GM12878 (cell line): ENCODE measurements at regions not wholly inside any gene's neighbourhood (a gene's known extent, or its start where the extent isn't known, plus 50 kb on each side); places are given as distances from the start of the nearest gene placed in this dataset.

Experiments used
- ATAC-seq: fragments of 200-7000 bp; cut with Tn5 transposase; 3 replicates; pipeline ENCODE4 v1.9.1; 2020; ENCODE audit warnings: mild to moderate bottlenecking, moderate library complexity
- BruUV-seq: library from RNA; stranded (reverse); fragments of 400-500 nt; replicated peaks from 2 replicates; lab custom pipeline; 2021; lab: Mats Ljungman, UMichigan
- CTCF ChIA-PET: fragments of 300-600 bp; sonication (Branson Sonifier 250); formaldehyde crosslinking; extraction: SDS; loops from one replicate; lab custom pipeline; 2021; ENCODE audit warnings: inconsistent platforms; lab: Yijun Ruan, JAX
- POLR2A ChIA-PET: fragments of 350-600 bp; formaldehyde crosslinking; extraction: SDS; loops from one replicate; lab custom pipeline; 2021; ENCODE audit warnings: inconsistent platforms; lab: Charles Lee
- RAD21 ChIA-PET: fragments of 300-600 bp; sonication (Branson Sonifier 250); formaldehyde crosslinking; loops from one replicate; lab custom pipeline; 2023; ENCODE audit warnings: antibody characterized with exemption; ENCODE audit not compliant: unreplicated experiment; lab: Charles Lee
- SMC1A ChIA-PET: fragments of 300-600 bp; sonication (Branson Sonifier 250); formaldehyde crosslinking; loops from one replicate; lab custom pipeline; 2023; ENCODE audit not compliant: unreplicated experiment, uncharacterized antibody; lab: Charles Lee
- DNase-seq: peaks from one replicate; pipeline ENCODE4 v3.0.0-alpha.2; 2011; ENCODE audit warnings: low read depth, low spot score
- FAIRE-seq: peaks from 3 replicates; lab custom pipeline; 2011; peaks lifted over from hg19 to GRCh38; lab: Jason Lieb, UNC
- H2AFZ ChIP-seq: 2 replicates; pipeline ENCODE4 v1.6.0; 2011; ENCODE audit warnings: low read depth, low read length, control low read depth; ENCODE audit not compliant: control insufficient read depth
- H3K27ac ChIP-seq: 2 replicates; pipeline ENCODE4 v1.5.1; 2011; ENCODE audit warnings: control low read depth; ENCODE audit not compliant: control insufficient read depth, insufficient read depth
- H3K27me3 ChIP-seq, 2 experiments: replicated peaks in 1 of 2; 2 replicates each; pipeline versions ENCODE4 v1.6.0 to v1.6.1; 2011; ENCODE audit warnings: low read length in 1 of 2; ENCODE audit not compliant: control insufficient read depth in 2 of 2, insufficient read depth in 2 of 2
- H3K36me3 ChIP-seq, 2 experiments: 2 replicates each; pipeline ENCODE4 v1.5.1; 2011; ENCODE audit warnings: low read length in 1 of 2; ENCODE audit not compliant: control insufficient read depth in 2 of 2, insufficient read depth in 2 of 2
- H3K4me1 ChIP-seq: 2 replicates; pipeline ENCODE4 v1.6.1; 2011; ENCODE audit warnings: mild to moderate bottlenecking, low read length, moderate library complexity, mixed read lengths; ENCODE audit not compliant: control insufficient read depth, insufficient read depth
- H3K4me2 ChIP-seq: 2 replicates; pipeline ENCODE4 v1.6.0; 2011; ENCODE audit warnings: control low read depth; ENCODE audit not compliant: control insufficient read depth, insufficient read depth
- H3K4me3 ChIP-seq: fragments of 200-600 bp; sonication (generic); 2 replicates; pipeline ENCODE4 v1.5.1; 2016
- H3K79me2 ChIP-seq: 2 replicates; pipeline ENCODE4 v1.6.0; 2011; ENCODE audit warnings: low read length; ENCODE audit not compliant: control insufficient read depth, insufficient read depth
- H3K9ac ChIP-seq: 2 replicates; pipeline ENCODE4 v1.8.0; 2011; ENCODE audit warnings: low read length, control low read depth, mixed read lengths; ENCODE audit not compliant: control insufficient read depth, insufficient read depth
- H3K9me3 ChIP-seq: replicated peaks from 3 replicates; pipeline ENCODE4 v1.5.1; 2011; ENCODE audit warnings: mild to moderate bottlenecking, low read length; ENCODE audit not compliant: control insufficient read depth, insufficient read depth
- H4K20me1 ChIP-seq: 2 replicates; pipeline ENCODE4 v1.6.0; 2011; ENCODE audit not compliant: control insufficient read depth, insufficient read depth
- CREB1 ChIP-seq: IDR thresholded peaks from 2 replicates; pipeline ENCODE4 v1.6.1; 2012; ENCODE audit warnings: low read depth, mild to moderate bottlenecking, inconsistent platforms
- FOXK2 ChIP-seq: fragments of 450-650 bp; IDR thresholded peaks from 2 replicates; pipeline ENCODE4 v1.6.1; 2017; ENCODE audit warnings: mild to moderate bottlenecking, moderate library complexity
- GATAD2B ChIP-seq: fragments of 450-650 bp; conservative IDR thresholded peaks from 2 replicates; pipeline ENCODE4 v1.6.1; 2017; ENCODE audit warnings: low read depth, mild to moderate bottlenecking, moderate library complexity
- ZBED1 ChIP-seq: IDR thresholded peaks from 2 replicates; pipeline ENCODE4 v1.6.1; 2016; ENCODE audit warnings: borderline replicate concordance
- whole genome bisulfite sequencing: methylation state at CpG from one replicate; pipeline ENCODE4 v1.1.6; 2016; ENCODE audit warnings: low lambda C conversion rate; ENCODE audit not compliant: insufficient replicate concordance, insufficient coverage; ENCODE audit errors: missing lambda C conversion rate; 5-methylcytosine and 5-hydroxymethylcytosine counted together
- in situ Hi-C: fragments of 300-500 bp; cut with MboI; formaldehyde crosslinking; loops from 9 replicates; pipeline ENCODE4 v1.14.3; 2018; ENCODE audit warnings: mixed read lengths
- intact Hi-C: fragments of 100-400 bp; cut with micrococcal nuclease; formaldehyde crosslinking; loops from one replicate; pipeline ENCODE4 v1.14.2; 2022; ENCODE audit not compliant: unreplicated experiment
- TF ChIP-seq, protein P1 (sequence below): fragments of 450-650 bp; conservative IDR thresholded peaks from 2 replicates; pipeline ENCODE4 v1.6.1; 2017; ENCODE audit warnings: mild to moderate bottlenecking, moderate library complexity

DNA sequence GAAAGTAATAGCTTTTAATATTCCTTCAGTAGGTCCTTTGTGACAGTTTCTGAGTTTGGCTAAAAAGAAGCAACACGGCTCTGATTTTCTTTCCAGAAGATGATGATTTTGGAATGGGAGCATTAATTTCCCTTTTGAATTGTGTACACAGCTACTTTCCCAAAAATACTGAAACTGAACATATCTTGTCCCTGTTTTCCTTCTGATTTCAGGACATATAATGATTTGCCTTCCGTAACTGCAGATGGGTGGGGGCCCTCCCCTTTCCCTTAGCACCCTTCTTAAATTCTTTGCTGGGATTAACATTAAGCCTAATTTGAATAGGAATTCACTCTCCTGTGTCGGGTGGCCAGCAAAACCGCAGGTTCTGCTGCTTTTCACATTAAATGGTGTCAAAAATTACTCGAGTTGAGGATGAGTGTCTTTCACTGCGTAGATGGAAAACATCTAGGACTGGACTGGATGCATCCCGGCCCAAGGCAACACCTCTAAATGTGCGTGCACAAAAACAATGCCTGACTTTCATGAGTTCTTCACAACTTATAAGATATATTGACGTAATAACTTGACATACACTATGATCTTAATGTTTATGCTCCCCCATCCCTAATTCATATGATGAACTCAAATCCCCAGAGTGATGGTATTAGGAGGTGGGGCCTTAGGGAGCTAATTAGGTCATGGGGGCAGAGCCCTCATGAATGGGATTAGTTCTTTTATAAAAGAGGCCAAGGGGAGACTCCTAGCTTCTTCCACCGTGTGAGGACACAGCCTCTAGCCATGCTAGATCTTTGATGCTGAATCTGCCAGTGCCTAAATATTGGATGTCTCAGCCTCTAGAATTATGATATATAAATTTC is 158.1 kb downstream of the AEBP2 start:
- TF ChIP-seq FOXK2 (no peak), GATAD2B (no peak), CREB1 (no peak), ZBED1 (no peak)
- TF ChIP-seq, protein P1, sequence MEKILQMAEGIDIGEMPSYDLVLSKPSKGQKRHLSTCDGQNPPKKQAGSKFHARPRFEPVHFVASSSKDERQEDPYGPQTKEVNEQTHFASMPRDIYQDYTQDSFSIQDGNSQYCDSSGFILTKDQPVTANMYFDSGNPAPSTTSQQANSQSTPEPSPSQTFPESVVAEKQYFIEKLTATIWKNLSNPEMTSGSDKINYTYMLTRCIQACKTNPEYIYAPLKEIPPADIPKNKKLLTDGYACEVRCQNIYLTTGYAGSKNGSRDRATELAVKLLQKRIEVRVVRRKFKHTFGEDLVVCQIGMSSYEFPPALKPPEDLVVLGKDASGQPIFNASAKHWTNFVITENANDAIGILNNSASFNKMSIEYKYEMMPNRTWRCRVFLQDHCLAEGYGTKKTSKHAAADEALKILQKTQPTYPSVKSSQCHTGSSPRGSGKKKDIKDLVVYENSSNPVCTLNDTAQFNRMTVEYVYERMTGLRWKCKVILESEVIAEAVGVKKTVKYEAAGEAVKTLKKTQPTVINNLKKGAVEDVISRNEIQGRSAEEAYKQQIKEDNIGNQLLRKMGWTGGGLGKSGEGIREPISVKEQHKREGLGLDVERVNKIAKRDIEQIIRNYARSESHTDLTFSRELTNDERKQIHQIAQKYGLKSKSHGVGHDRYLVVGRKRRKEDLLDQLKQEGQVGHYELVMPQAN = no peak
- Histone ChIP-seq H3K9ac (no peak overlapping the region), H3K4me2 (no peak overlapping the region), H3K4me1 (no peaks in the 10 kb centered on the region), H3K79me2 (no peaks in the 10 kb centered on the region), H3K36me3 (no peaks in the 10 kb centered on the region), H4K20me1 (no peaks in the 10 kb centered on the region), H3K4me3 (no peak overlapping the region), H2AFZ (no peak overlapping the region), H3K27me3 (no peaks in the 10 kb centered on the region), H3K9me3 (no peaks in the 10 kb centered on the region), H3K27ac (no peak overlapping the region)
- in situ Hi-C loops = no loop called here
- no peak for ATAC-seq
- WGBS = 58% methylated on average over 10 of the region's 10 CpGs
- no TSS peak for BruUV-seq
- DNase-seq = no peak
- CTCF ChIA-PET = no interaction called here
- SMC1A ChIA-PET = interaction anchor here (1.1 kb wide), 1 partner anchor 18 kb away, joined by 3 read pairs; no protein-coding TSS in a partner anchor
- no peak for FAIRE-seq
- POLR2A ChIA-PET = no interaction called here
- intact Hi-C loops = no loop called here
- RAD21 ChIA-PET = no interaction called here
